Suprapubic skin (tissue), 4 donors: ENCODE measurements at regions not wholly inside any gene's neighbourhood (a gene's known extent, or its start where the extent isn't known, plus 50 kb on each side); places are given as distances from the start of the nearest gene placed in this dataset.

Experiments
- DNase-seq, 2 donors: peaks; one replicate each; pipeline ENCODE4 v3.0.0-alpha.2; 2019; ENCODE audit warnings: low spot score in 2 of 2
- H3K27ac ChIP-seq: fragments of 200-600 bp; sonication (generic); one replicate; pipeline ENCODE4 v1.5.1; 2019
- H3K27me3 ChIP-seq: fragments of 200-600 bp; sonication (generic); one replicate; pipeline ENCODE4 v1.5.1; 2019
- H3K36me3 ChIP-seq: fragments of 200-600 bp; sonication (generic); one replicate; pipeline ENCODE4 v1.5.1; 2019
- H3K4me1 ChIP-seq: fragments of 200-600 bp; sonication (generic); one replicate; pipeline ENCODE4 v1.5.1; 2019
- H3K4me3 ChIP-seq: fragments of 200-600 bp; sonication (generic); one replicate; pipeline ENCODE4 v1.5.1; 2019; ENCODE audit warnings: mild to moderate bottlenecking
- H3K9me3 ChIP-seq: fragments of 200-600 bp; sonication (generic); one replicate; pipeline ENCODE4 v1.5.1; 2019
- EP300 ChIP-seq: sonication (generic); formaldehyde crosslinking; IDR thresholded peaks from one replicate; pipeline ENCODE4 v1.6.1; 2017; ENCODE audit warnings: antibody characterized with exemption
- POLR2A ChIP-seq, 2 donors: fragments of 450-650 bp; IDR thresholded peaks; one replicate each; pipeline ENCODE4 v1.6.1; 2017; ENCODE audit warnings: antibody characterized with exemption in 2 of 2, mild to moderate bottlenecking in 2 of 2, moderate library complexity in 2 of 2
- POLR2AphosphoS5 ChIP-seq, 3 donors: sonication (generic); formaldehyde crosslinking; IDR thresholded peaks; one replicate each; pipeline ENCODE4 v1.6.1; 2017; ENCODE audit warnings: antibody characterized with exemption in 3 of 3
- WGBS: methylation state at CpG from one replicate; pipeline ENCODE4 v1.1.5; 2018; 5-methylcytosine and 5-hydroxymethylcytosine counted together
- TF ChIP-seq, protein P1 (sequence below), 2 donors: fragments of 200-600 bp in 1 of 2; fragments of 450-650 bp in 1 of 2; sonication (generic) in 1 of 2; IDR thresholded peaks; one replicate each; pipeline ENCODE4 v1.5.1; 2016 to 2019; ENCODE audit warnings: antibody characterized with exemption in 2 of 2, mild to moderate bottlenecking in 1 of 2, moderate library complexity in 1 of 2

DNA sequence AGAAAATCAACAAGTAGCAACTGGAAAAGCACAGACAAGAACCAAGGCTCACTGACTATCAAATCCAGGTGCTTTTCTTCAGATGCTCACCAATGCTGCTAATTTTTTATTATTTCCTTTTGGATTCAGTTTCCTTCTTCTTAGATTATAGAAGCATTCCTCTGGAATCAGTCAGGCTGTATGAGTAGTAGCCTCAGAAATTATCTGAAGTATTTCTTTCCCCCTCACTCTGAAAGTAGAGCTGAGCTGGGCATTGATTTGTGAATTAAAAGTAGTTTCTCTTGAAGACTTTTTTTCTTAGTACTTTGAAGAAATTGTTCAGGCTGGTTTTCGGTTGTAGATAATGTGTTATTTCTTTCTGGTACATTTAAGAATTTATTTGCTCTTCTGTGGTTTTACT lies 273.7 kb downstream of the NOL4 start:
- Histone ChIP-seq H3K4me1 (no peaks in the 10 kb centered on the region), H3K36me3 (no peaks in the 10 kb centered on the region), H3K9me3 (no peaks in the 10 kb centered on the region), H3K27ac (no peak overlapping the region), H3K27me3 (no peaks in the 10 kb centered on the region), H3K4me3 (no peak overlapping the region)
- no peak for TF ChIP-seq POLR2AphosphoS5 (IDR thresholded peaks at IDR 0.05)
- TF ChIP-seq POLR2A (IDR thresholded peaks at IDR 0.05) = no peak
- TF ChIP-seq, protein P1, sequence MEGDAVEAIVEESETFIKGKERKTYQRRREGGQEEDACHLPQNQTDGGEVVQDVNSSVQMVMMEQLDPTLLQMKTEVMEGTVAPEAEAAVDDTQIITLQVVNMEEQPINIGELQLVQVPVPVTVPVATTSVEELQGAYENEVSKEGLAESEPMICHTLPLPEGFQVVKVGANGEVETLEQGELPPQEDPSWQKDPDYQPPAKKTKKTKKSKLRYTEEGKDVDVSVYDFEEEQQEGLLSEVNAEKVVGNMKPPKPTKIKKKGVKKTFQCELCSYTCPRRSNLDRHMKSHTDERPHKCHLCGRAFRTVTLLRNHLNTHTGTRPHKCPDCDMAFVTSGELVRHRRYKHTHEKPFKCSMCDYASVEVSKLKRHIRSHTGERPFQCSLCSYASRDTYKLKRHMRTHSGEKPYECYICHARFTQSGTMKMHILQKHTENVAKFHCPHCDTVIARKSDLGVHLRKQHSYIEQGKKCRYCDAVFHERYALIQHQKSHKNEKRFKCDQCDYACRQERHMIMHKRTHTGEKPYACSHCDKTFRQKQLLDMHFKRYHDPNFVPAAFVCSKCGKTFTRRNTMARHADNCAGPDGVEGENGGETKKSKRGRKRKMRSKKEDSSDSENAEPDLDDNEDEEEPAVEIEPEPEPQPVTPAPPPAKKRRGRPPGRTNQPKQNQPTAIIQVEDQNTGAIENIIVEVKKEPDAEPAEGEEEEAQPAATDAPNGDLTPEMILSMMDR (IDR thresholded peaks at IDR 0.05) = no peak
- TF ChIP-seq EP300 = no peak
- no peak for DNase-seq
- 84% methylated on average over 1 of the region's 1 CpG for WGBS

DNA sequence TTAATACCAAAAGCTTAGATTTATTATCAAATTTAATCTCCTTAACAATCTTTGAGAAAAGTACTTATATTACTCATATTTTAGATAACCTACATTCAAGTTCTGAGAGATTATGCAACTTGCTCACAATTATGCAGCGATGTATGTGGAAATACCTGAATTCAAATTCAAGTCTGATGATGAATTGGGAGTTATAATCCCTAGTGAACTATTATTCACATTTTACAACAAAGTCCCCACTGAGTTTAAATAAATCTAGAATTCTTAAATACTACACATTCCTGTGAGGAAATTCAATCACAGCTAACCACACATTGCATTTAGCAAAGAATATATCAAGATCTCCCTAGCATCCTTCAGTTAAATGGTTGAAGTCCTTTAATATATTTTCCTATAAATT lies 278.4 kb downstream of the NOL4 start:
- WGBS = 81% methylated on average over 1 of the region's 1 CpG
- DNase-seq = no peak
- H3K4me3 ChIP-seq = no peak overlapping the region
- no peaks in the 10 kb centered on the region for H3K36me3 ChIP-seq
- H3K9me3 ChIP-seq = no peaks in the 10 kb centered on the region
- no peak overlapping the region for H3K27ac ChIP-seq
- TF ChIP-seq EP300 (no peak), POLR2A (IDR thresholded peaks at IDR 0.05) (no peak)
- TF ChIP-seq, protein P1 (IDR thresholded peaks at IDR 0.05) = no peak
- H3K4me1 ChIP-seq = no peaks in the 10 kb centered on the region
- H3K27me3 ChIP-seq = no peaks in the 10 kb centered on the region

DNA sequence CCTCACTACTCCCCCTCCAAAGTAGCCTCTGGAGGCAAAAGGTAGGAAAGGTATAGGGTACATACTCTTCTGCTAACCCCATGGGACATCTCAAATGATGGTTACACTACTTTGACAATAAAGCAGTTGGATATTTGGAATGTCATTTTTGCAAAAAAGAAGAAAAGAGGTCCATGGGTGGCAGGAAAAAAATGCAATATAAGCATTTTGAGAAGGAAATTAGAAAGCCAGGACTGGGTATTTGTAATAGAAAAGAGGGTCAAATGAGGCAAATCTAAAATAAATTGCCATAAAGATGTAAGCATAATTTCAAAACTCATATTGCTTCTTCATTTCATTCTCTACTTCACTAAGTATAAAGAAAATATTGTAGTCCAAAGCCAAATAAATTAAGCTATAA lies 280.2 kb downstream of the NOL4 start:
- Histone ChIP-seq H3K4me3 (no peak overlapping the region), H3K9me3 (peaks cover 3% of the 10 kb centered on the region), H3K4me1 (no peaks in the 10 kb centered on the region), H3K27ac (no peak overlapping the region), H3K27me3 (no peaks in the 10 kb centered on the region), H3K36me3 (no peaks in the 10 kb centered on the region)
- no peak for DNase-seq
- TF ChIP-seq POLR2AphosphoS5 (IDR thresholded peaks at IDR 0.05) (no peak), POLR2A (IDR thresholded peaks at IDR 0.05) (no peak), EP300 (no peak)
- TF ChIP-seq, protein P1 (IDR thresholded peaks at IDR 0.05) = no peak

DNA sequence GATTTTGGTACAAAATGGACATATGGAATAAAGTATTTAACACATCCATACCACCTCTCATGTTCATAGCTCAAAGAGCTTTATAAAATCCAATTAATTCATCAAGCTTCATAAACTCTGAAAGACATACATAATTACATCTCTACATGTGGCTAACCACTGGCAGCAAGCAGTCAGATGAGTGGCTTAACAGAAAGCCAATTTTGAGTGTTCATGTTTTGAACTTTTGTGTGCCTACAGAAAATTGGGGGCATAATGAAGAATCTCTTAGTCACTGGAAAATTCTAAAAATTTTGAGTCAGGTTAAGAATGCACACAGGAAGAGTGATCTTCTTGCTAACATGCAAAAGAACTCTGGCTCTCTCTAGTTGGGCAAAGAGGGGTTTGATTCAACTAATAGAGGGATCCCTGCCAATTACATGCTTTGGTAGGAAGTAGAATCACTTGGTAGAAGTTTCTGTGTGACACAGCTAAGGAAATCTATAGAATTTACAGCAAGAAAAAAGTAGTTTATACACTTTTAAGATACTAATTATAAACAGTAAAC lies 287.4 kb downstream of the NOL4 start:
- H3K4me1 ChIP-seq = no peaks in the 10 kb centered on the region
- H3K9me3 ChIP-seq = peaks cover 3% of the 10 kb centered on the region
- no peaks in the 10 kb centered on the region for H3K27me3 ChIP-seq
- H3K27ac ChIP-seq = no peak overlapping the region
- DNase-seq = no peak
- no peak for TF ChIP-seq EP300
- TF ChIP-seq POLR2AphosphoS5 (IDR thresholded peaks at IDR 0.05) = no peak
- no peak for TF ChIP-seq POLR2A (IDR thresholded peaks at IDR 0.05)
- TF ChIP-seq, protein P1 (IDR thresholded peaks at IDR 0.05) = no peak
- H3K36me3 ChIP-seq = no peaks in the 10 kb centered on the region
- H3K4me3 ChIP-seq = no peak overlapping the region

DNA sequence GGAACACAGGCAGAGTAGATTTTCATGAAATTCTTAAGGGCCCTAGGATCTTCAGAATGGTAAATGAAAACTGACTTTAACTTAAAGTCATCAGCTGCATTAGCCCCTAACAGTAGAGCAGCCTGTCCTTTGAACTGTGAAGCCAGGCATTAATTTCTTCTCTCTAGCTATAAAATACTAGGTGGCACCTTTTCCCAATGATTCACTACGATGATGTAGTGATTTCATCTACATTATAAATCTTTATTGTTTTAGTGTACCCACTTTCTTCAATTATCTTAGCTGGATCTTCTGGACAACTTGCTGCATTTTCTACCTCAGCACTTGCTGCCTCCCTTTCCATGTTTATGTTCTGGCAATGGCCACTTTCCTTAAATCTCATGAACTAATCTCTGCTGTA lies 290.5 kb downstream of the NOL4 start:
- Histone ChIP-seq H3K4me3 (no peak overlapping the region), H3K36me3 (no peaks in the 10 kb centered on the region), H3K27ac (no peak overlapping the region), H3K27me3 (no peaks in the 10 kb centered on the region), H3K9me3 (no peaks in the 10 kb centered on the region), H3K4me1 (no peaks in the 10 kb centered on the region)
- DNase-seq = no peak
- WGBS = 86% methylated on average over 1 of the region's 1 CpG
- TF ChIP-seq POLR2A (IDR thresholded peaks at IDR 0.05) (no peak), EP300 (no peak), POLR2AphosphoS5 (IDR thresholded peaks at IDR 0.05) (no peak)
- TF ChIP-seq, protein P1 (IDR thresholded peaks at IDR 0.05) = no peak
